HG03469 (cell line): ENCODE measurements at regions not wholly inside any gene's neighbourhood (a gene's known extent, or its start where the extent isn't known, plus 50 kb on each side); places are given as distances from the start of the nearest gene placed in this dataset.

Source experiments
- ATAC-seq: cut with Tn5 transposase; IDR thresholded peaks from one replicate; pipeline ENCODE4 v1.9.1; 2021; ENCODE audit warnings: mild to moderate bottlenecking, moderate library complexity, moderate number of reproducible peaks; ENCODE audit not compliant: unreplicated experiment

GRCh38 chr20:7459083-7459482 is 481.2 kb downstream of the HAO1 start:
- ATAC-seq = no peak

GRCh38 chr20:7463290-7463689 is 477.0 kb downstream of the HAO1 start:
- no peak for ATAC-seq

GRCh38 chr20:7470912-7471311 is 469.3 kb downstream of the HAO1 start:
- no peak for ATAC-seq

GRCh38 chr20:7490288-7490687 is 450.0 kb downstream of the HAO1 start:
- ATAC-seq = no peak

- ATAC-seq = no peak
These were observed 448.0 kb downstream of the HAO1 start for GRCh38 chr20:7492257-7492656.

GRCh38 chr20:7493311-7493710 is 446.9 kb downstream of the HAO1 start:
- no peak for ATAC-seq

GRCh38 chr20:7496394-7496991 is 443.8 kb downstream of the HAO1 start:
- no peak for ATAC-seq

- no peak for ATAC-seq
These were observed 442.3 kb downstream of the HAO1 start for GRCh38 chr20:7497985-7498384.

GRCh38 chr20:7499201-7499600 is 441.1 kb downstream of the HAO1 start:
- no peak for ATAC-seq

- no peak for ATAC-seq
These were observed 440.0 kb downstream of the HAO1 start for GRCh38 chr20:7500231-7500663.

GRCh38 chr20:7503501-7503900 is 436.8 kb downstream of the HAO1 start:
- ATAC-seq = no peak

GRCh38 chr20:7505152-7505834 is 435.0 kb downstream of the HAO1 start:
- ATAC-seq = no peak

GRCh38 chr20:7505835-7506221 is 434.4 kb downstream of the HAO1 start:
- no peak for ATAC-seq

- no peak for ATAC-seq
These were observed 423.6 kb downstream of the HAO1 start for GRCh38 chr20:7516621-7517111.

GRCh38 chr20:7520361-7520760 is 419.9 kb downstream of the HAO1 start:
- no peak for ATAC-seq

- no peak for ATAC-seq
These were observed 417.0 kb downstream of the HAO1 start for GRCh38 chr20:7523288-7523687.

- ATAC-seq = no peak
These were observed 400.2 kb downstream of the HAO1 start for GRCh38 chr20:7540018-7540417.

GRCh38 chr20:7540923-7541322 is 399.3 kb downstream of the HAO1 start:
- ATAC-seq = no peak

- no peak for ATAC-seq
These were observed 369.2 kb downstream of the HAO1 start for GRCh38 chr20:7571101-7571500.

- no peak for ATAC-seq
These were observed 368.7 kb downstream of the HAO1 start for GRCh38 chr20:7571521-7572055.

GRCh38 chr20:7579888-7580287 is 360.4 kb downstream of the HAO1 start:
- no peak for ATAC-seq

- ATAC-seq = no peak
These were observed 355.1 kb downstream of the HAO1 start for GRCh38 chr20:7585126-7585679.
